PC-9 (cell line): ENCODE measurements at regions not wholly inside any gene's neighbourhood (a gene's known extent, or its start where the extent isn't known, plus 50 kb on each side); places are given as distances from the start of the nearest gene placed in this dataset.

Experiments used
- BruUV-seq: library from RNA; stranded (reverse); fragments of 400-500 nt; replicated peaks from 2 replicates; lab custom pipeline; 2021; lab: Mats Ljungman, UMichigan
- CTCF ChIA-PET: fragments of 300-600 bp; sonication (Branson Sonifier 250); formaldehyde crosslinking; loops from one replicate; lab custom pipeline; 2022; ENCODE audit warnings: antibody characterized with exemption; lab: Charles Lee
- POLR2A ChIA-PET: fragments of 300-600 bp; sonication (Branson Sonifier 250); formaldehyde crosslinking; loops from one replicate; lab custom pipeline; 2022; ENCODE audit warnings: antibody characterized with exemption; ENCODE audit not compliant: unreplicated experiment; lab: Charles Lee
- DNase-seq, 2 experiments: peaks; one replicate each; pipeline versions ENCODE4 v3.0.0 to v3.0.0-alpha.2; 2015 to 2022; ENCODE audit warnings: mixed read lengths in 1 of 2
- H2AFZ ChIP-seq: fragments of 200-600 bp; sonication (generic); 2 replicates; pipeline ENCODE4 v1.8.1; 2017; ENCODE audit warnings: antibody characterized with exemption
- H3F3A ChIP-seq: fragments of 200-600 bp; sonication (generic); 2 replicates; pipeline ENCODE4 v1.8.1; 2017; ENCODE audit warnings: antibody characterized with exemption, mild to moderate bottlenecking, low read depth; ENCODE audit not compliant: insufficient read depth
- H3K27ac ChIP-seq: fragments of 200-600 bp; sonication (generic); 2 replicates; pipeline ENCODE4 v1.6.1; 2016; ENCODE audit warnings: mixed run types
- H3K27me3 ChIP-seq: fragments of 200-600 bp; sonication (generic); 2 replicates; pipeline ENCODE4 v1.6.1; 2016; ENCODE audit warnings: low read depth, mixed run types; ENCODE audit not compliant: insufficient read depth
- H3K36me3 ChIP-seq: fragments of 200-600 bp; sonication (generic); 2 replicates; pipeline ENCODE4 v1.6.1; 2016; ENCODE audit warnings: low read depth, mixed run types
- H3K4me1 ChIP-seq: fragments of 200-600 bp; sonication (generic); replicated peaks from 2 replicates; pipeline ENCODE4 v1.6.1; 2016; ENCODE audit warnings: mixed run types; ENCODE audit not compliant: insufficient read depth
- H3K4me2 ChIP-seq: fragments of 200-600 bp; sonication (generic); 2 replicates; pipeline ENCODE4 v1.6.1; 2017; ENCODE audit warnings: mixed run types
- H3K4me3 ChIP-seq: fragments of 200-600 bp; sonication (generic); 2 replicates; pipeline ENCODE4 v1.6.1; 2016; ENCODE audit warnings: mixed run types
- H3K79me2 ChIP-seq: fragments of 200-600 bp; sonication (generic); 2 replicates; pipeline ENCODE4 v1.6.1; 2017; ENCODE audit warnings: low read depth, mixed run types
- H3K9me2 ChIP-seq: fragments of 200-600 bp; sonication (generic); 2 replicates; pipeline ENCODE4 v1.8.1; 2017; ENCODE audit warnings: mild to moderate bottlenecking; ENCODE audit not compliant: insufficient read depth
- H3K9me3 ChIP-seq: fragments of 200-600 bp; sonication (generic); 2 replicates; pipeline ENCODE4 v1.8.1; 2016; ENCODE audit warnings: low read depth; ENCODE audit not compliant: insufficient read depth
- H4K20me1 ChIP-seq: fragments of 200-600 bp; sonication (generic); 2 replicates; pipeline ENCODE4 v1.8.1; 2017; ENCODE audit not compliant: insufficient read depth
- CTCF ChIP-seq: fragments of 200-600 bp; sonication (generic); conservative IDR thresholded peaks from 2 replicates; pipeline ENCODE4 v1.6.1; 2017; ENCODE audit warnings: mixed run types, antibody characterized with exemption, mild to moderate bottlenecking, moderate library complexity
- EZH2 ChIP-seq: fragments of 200-600 bp; sonication (generic); IDR thresholded peaks from 2 replicates; pipeline ENCODE4 v1.8.0; 2017; ENCODE audit warnings: antibody characterized with exemption, low read depth
- intact Hi-C: fragments of 100-400 bp; cut with micrococcal nuclease; formaldehyde crosslinking; loops from one replicate; pipeline ENCODE4 v1.10.0; 2022; ENCODE audit not compliant: unreplicated experiment

- CTCF ChIA-PET: no interaction called here
- Histone ChIP-seq H3K9me3 (no peaks in the 10 kb centered on the region), H3K4me1 (no peaks in the 10 kb centered on the region), H3K27me3 (no peaks in the 10 kb centered on the region), H4K20me1 (no peaks in the 10 kb centered on the region), H3K4me2 (no peak overlapping the region), H3K4me3 (no peak overlapping the region), H3F3A (no peaks in the 10 kb centered on the region), H3K27ac (no peak overlapping the region), H2AFZ (no peak overlapping the region), H3K36me3 (no peaks in the 10 kb centered on the region), H3K9me2 (no peaks in the 10 kb centered on the region), H3K79me2 (no peaks in the 10 kb centered on the region)
- POLR2A ChIA-PET: no interaction called here
- BruUV-seq: no TSS peak
- DNase-seq: no peak
- intact Hi-C loops: no loop called here
- TF ChIP-seq EZH2 (no peak), CTCF (no peak)
These were observed 807.8 kb downstream of the RAPGEF2 start for GRCh38 chr4:159910721-159911120.

- CTCF ChIA-PET: no interaction called here
- H3K36me3 ChIP-seq: no peaks in the 10 kb centered on the region
These were observed 819.2 kb downstream of the RAPGEF2 start for GRCh38 chr4:159922119-159922518.

GRCh38 chr4:159925770-159926169 is 822.9 kb downstream of the RAPGEF2 start:
- Histone ChIP-seq H3K79me2 (no peaks in the 10 kb centered on the region), H3K9me3 (no peaks in the 10 kb centered on the region), H3K9me2 (no peaks in the 10 kb centered on the region), H4K20me1 (no peaks in the 10 kb centered on the region), H3F3A (no peaks in the 10 kb centered on the region), H3K4me1 (no peaks in the 10 kb centered on the region), H3K27ac (no peak overlapping the region), H2AFZ (no peak overlapping the region), H3K4me3 (no peak overlapping the region), H3K27me3 (no peaks in the 10 kb centered on the region), H3K36me3 (no peaks in the 10 kb centered on the region), H3K4me2 (no peak overlapping the region)
- POLR2A ChIA-PET: no interaction called here
- intact Hi-C loops: no loop called here
- TF ChIP-seq EZH2: no peak
- TF ChIP-seq CTCF: no peak
- BruUV-seq: no TSS peak
- no peak for DNase-seq
- CTCF ChIA-PET: no interaction called here

More at GRCh38 chr4:159922119-159922518, 819.2 kb downstream of the RAPGEF2 start:
- no peak overlapping the region for H3K27ac ChIP-seq
- no peaks in the 10 kb centered on the region for H4K20me1 ChIP-seq
- no peaks in the 10 kb centered on the region for H3K79me2 ChIP-seq
- no peak for TF ChIP-seq CTCF
- no peak for TF ChIP-seq EZH2
- no peak overlapping the region for H3K4me3 ChIP-seq
- H3K9me3 ChIP-seq: no peaks in the 10 kb centered on the region
- no peak overlapping the region for H3K4me2 ChIP-seq
- H3F3A ChIP-seq: no peaks in the 10 kb centered on the region
- H3K9me2 ChIP-seq: no peaks in the 10 kb centered on the region
- intact Hi-C loops: no loop called here
- no peaks in the 10 kb centered on the region for H3K4me1 ChIP-seq
- POLR2A ChIA-PET: no interaction called here
- no peak overlapping the region for H2AFZ ChIP-seq
- no TSS peak for BruUV-seq
- no peaks in the 10 kb centered on the region for H3K27me3 ChIP-seq
- DNase-seq: no peak
